NCI-H510A treated with DMSO at 0.1 percent for 48 hours (cell line): ENCODE measurements at regions not wholly inside any gene's neighbourhood (a gene's known extent, or its start where the extent isn't known, plus 50 kb on each side); places are given as distances from the start of the nearest gene placed in this dataset.

Source experiments
- DNase-seq: peaks from one replicate; lab custom pipeline; 2025; lab: John Stamatoyannopoulos, UW

DNA sequence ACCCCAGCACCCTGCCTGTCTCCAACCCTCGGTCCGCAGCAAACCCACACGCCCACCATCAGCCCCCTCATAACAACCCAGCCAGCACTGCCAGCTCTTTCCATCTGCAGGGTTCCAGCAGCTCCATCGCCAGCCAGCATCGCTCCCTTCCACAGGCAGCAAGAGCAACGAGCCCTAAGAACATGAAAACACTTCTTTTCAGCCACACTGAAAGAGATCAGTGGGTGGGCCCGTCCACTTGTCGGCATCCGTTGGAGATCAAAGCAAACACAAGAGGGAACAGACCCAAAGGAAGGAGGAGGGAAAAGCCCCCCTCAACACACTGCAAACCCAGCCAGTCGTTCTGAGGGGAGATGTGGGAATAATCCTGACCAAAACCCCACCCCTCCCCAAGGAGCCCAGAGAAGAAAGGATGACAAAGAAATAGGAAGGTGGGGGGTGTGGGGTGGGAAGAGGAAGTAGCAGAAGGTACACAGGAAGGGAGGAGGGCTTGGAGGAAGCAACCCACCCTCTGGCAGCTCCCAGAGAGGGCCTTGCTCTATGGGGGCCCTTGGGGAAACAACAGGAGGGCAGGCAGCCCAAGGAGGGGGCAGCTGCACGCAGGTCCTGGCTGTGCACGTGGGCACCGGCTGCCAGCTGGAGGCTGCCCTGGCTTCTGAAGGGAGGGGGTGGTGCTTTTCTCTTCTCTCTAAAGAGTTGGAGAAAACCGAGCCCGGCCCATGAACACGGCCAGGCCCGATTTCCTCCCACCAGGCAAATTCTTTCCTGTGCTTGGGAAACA is 473.6 kb upstream of the PROK2 start:
- DNase-seq = peak; percentile 39

DNA sequence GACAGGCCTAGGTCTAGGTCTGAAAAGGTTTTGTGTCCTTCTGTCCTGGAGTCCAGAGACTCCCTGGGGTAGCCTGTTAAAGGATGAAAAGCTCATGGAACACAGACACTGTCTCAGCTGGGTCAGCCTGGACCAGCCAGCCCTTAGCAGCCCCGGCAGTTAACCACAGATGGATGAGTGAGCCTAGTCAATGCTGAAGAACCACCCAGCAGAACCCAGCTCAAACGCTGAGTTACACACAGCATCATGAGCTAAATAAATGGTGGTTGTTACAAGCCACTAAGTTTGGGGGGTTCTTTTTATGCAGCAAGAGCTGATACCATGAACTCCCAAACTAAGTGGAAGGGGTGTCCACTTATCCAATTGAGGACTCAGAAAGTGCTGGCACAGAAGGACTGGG is 472.8 kb upstream of the PROK2 start:
- DNase-seq = no peak

DNA sequence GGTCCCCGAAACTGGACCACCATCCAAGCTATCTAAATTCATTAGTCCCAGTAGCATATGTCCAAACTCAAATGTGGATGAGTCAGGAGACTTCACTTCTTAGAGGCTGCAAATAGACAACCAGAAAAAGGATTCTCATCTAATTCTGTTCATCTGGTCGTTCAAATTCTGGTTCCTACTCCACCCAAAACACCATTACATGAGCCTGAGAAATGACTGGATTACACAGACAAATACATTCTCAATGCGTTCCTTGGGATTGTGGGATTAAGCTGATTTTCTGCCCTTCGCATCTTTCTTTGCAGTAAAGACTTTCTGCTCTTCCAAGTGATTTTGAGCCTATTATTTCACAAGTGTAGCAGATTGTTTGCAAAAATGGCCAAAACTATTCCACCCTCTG is 472.3 kb upstream of the PROK2 start:
- DNase-seq = no peak

DNA sequence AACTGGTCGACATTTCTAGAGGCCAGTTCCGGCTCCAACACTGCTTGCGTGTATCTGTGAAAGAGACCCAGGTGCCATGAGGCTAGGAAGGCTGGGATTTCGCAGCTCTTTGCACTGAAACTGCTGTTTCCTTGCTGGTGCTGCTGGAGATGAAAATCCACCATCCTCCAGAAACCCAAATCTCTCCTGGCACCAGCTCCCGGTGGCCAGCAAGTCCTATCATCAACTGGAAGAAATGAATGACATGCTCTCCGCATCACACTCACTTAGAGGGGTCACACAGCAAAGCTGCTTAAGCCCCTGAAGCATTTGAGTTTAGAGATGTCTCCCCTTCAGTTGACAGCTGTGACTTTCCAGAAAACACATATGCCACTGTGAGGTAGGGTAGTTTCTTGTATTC is 471.8 kb upstream of the PROK2 start:
- DNase-seq = no peak

DNA sequence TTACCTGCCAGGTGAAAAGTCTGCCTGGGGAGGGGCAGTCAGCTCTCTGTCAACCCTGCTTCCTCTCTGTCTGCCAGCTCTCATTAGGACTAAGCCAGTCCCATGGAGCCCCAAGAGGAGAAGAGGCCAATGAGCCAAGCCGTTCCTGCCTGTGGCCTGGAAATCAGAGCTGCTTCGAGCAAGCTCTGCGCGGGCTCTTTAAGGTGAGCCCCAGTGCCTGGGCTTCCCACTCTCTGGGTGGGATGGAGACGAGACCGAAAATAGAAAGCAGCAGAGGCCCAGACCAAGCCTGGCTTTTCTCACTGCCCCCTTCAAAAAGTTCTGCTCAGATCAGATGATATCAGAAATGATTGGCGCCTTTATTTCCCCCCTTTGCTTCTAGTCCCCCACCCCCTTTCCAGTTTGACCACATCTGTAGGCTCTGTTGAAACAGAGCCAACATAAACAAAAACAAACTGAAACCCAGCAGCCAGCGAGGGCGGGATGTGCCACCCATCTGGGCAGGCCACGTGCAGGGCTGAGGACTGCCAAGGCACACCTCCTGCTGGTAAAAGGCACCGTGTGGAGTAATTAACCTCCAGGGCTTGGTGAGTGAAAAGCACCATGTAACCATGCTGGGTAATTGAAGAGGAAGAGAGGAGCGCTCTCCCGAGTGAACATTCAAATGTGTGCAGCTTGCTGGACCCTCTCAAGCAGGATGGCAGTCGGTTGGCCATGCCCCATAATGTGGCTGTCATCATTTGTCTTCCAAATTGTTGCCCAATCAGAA is 471.0 kb upstream of the PROK2 start:
- peak; percentile 83 for DNase-seq

DNA sequence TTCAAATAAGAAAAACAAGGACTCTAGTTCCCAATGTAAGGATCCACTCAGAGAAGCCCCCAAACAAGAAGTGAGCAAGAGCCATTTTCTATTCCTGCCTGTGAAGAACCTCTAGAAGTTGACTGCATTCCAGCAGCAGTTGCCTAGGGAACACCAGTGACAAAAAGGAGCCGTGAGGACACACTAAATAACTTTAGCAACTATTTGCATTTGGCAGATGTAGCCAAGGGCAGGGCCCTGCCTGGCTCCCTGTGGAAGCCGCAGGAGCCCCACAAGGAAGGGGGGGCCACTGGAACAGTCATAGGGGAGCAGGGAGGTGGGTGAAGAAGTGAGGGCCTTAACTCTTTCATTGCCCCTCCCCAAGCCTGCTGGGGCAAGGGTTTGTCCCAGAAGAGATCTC is 470.2 kb upstream of the PROK2 start:
- no peak for DNase-seq

DNA sequence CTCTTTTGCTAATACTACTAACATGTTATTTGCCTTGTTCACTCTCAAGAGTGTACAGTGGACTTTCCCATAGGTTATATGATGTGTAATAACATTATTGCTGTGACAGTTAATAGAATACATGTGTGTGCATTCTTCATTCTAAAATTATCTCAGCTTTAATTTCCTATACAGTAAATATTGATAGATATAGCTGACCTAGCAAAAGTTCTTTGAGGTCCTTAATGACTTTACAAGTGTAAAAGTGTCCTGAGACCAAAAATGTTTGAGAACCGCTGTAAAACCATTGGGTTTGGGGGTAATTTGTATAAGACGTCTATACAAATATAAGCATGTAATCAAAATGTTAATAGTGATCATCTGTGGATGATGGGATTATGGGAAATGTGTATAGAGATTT is 469.5 kb upstream of the PROK2 start:
- DNase-seq = no peak

DNA sequence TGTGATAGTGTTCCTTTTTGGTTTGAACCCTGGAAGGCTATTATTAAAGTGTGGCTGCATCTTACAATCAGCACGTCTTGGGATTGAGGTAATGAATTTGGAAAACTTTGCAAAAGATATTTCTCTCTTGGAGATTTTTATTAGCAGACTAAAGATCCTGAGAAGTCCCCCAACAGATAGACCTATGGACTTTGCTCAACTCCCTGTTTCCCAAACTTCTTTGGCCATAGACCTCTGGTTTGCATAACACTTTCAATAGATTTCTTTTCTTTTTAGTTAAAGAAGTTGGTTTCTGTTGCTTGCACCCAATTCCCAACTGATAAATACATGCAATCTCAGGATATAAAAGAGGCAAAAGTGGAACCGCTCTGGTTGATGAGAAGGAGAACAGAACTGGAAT is 465.8 kb upstream of the PROK2 start:
- no peak for DNase-seq

DNA sequence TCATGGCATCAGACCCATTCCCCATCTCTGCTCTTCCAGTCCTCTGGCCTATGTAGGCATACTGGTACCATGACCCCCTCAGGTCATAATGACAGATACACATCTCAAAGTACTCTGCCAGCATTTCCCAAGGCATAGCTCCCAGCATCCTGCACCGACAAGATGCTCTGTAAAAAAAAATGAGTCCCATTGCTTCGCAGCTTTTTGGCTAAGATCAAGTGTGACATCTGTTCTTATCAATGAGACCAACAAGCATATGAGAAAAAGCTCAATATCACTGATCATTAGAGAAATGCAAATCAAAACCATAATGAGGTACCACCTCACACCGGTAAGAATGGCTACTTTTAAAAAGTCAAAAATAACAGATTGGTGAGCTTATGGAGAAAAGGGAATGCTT is 463.9 kb upstream of the PROK2 start:
- DNase-seq = no peak

DNA sequence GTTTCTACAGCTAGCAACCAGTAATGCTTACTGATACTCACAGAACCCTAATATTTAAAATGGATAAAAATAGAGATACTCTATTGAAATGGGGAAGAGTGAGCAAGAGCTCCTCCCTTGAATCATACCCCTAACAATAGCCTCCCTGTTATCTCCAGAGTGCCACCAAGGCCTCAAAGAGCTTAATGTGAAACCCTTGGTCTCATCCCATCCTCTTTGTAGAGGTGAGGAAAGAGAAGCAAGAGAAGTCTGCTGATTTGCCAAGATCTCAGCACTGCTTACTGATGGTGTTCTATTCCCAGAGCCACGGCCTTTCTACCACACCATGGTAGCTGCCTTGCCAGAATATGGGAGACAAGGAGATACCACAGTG is 463.4 kb upstream of the PROK2 start:
- no peak for DNase-seq

DNA sequence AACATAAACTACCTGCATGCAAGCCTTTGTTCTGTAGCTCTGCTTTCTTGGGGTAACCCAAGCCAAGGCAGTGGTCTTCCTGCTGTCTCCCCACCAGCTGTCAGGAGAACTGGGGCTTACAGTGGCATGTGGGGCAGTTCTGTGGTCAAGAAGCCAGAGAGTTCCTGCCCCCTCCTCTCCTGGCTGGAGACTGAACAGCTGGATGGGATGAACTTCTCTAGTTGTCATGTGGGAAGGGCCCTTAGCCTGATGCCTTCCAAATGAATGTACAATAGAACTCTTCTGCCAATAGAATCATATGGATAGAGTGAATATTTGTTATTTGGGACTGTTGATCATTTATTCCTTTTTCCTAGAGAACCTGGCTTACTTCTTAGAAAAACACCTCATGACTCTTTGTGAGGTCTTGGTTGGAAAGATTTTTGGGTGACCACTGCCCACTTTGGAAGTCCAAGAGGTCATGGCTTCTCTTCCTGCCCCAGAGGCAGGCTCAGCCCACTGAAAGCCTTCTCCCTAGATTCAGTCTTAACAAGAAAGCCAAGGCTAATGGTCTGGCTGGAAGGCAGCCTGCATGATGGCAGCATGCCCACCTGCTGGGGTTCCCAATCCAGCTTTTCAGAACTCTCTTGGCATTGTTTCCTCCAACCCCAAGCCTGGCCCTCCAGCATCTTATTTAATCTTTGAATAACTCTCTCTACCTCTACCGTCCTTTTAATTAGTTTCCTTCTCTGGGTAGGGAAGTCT is 462.9 kb upstream of the PROK2 start:
- no peak for DNase-seq

DNA sequence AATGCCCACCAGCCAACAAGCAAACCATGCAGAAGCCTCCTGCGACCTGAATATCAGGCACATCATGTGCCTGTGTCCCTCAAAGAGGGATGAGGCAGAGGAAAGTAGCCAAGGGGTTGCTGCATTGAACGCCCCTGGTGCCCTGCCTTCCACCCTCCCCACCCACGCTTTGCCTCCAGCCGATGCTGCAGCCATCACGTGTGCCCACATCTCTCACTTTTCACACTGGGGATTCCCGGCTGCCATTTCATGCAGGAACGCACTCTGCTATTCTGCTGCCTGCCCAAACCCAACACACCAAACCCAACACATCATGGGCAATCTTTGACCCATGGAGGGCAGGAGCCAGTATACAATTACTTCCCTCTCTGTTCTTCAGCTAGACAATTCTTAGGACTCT is 462.2 kb upstream of the PROK2 start:
- DNase-seq = no peak

DNA sequence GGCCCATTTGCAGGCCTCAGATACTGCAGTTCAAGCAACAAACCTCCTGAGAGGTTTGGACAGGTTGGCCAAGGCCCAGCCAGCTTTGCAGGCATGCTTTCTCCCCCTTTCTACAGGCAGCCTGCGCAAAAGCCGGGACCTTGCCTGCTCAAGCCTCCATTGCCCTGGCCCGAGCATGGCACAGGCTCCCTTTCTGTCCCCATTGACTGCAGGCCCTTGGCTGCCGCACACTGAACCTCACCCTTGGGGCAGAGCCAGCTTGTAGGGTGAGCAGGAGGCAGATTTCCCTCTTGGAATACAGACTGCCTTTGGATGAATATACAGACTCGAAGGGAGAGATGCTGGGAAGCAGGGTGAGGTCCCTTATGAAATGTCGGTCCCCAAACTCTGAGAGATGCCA is 461.7 kb upstream of the PROK2 start:
- DNase-seq = no peak

DNA sequence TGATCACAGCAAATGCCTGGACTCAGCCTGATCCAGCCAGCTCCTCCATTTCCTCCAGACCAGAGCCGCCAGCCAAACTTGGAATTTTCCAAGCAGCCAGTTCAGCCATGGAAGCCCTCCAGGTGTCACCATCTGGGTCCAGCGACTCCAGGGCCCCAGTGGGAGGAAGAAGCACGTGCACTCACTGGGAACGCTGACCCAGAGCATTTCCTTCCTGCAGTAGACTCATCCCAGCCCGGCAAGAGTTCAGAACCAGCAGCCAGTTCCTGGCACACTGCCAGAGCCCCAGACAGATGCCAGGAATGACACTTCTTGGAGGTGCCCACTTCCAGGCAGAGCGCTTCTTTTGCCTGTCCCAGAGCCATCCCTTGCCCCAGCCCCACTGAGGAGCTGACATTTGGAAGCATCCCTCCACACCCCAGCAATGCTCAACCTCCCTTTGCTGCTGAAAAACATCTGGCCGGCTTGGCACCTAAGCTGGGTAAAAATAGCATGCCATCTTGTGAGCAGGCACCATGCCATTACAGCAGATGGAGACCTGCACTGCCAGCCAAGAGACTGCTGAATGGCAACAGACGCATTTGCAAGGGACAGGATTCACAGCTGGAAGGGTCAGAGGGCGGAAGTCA is 460.3 kb upstream of the PROK2 start:
- no peak for DNase-seq

DNA sequence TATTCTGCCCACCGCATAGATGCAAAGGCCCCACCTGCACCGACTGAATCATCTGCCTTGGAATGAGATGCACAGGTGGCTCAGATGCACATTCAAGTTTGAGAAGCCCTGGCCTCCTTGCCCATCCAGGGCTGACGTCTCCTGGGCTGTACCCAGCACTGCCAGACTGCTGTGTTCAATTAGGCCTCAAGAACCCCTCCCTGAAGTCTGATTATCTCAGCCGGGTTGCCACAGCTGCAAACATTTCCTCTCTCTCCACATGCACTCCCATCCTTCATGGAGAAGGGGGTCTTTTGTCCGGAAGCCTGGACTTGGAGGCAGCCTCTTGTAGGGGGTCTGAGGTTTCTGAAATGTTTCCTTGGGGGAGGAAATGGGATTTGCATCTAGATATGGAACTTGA is 459.4 kb upstream of the PROK2 start:
- DNase-seq = no peak

DNA sequence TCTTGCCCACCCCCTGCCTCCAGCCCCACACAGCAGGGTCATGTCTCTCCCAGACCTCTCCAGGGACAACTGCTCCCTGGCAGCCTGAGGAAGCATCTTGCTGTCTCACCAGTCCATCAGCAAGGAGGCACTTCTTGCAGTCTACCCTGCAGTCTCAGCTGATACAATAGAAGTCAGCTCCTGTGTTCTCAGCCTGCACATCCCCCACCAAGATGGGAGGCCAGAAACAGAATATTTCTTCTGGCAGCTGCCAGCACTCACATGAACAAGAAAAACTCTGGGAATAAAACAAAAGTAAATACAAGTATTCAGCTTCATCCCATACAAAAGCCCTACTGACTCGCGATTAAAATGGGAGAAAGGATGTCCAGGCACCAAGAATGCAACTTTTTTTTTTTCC is 457.4 kb upstream of the PROK2 start:
- DNase-seq = no peak

DNA sequence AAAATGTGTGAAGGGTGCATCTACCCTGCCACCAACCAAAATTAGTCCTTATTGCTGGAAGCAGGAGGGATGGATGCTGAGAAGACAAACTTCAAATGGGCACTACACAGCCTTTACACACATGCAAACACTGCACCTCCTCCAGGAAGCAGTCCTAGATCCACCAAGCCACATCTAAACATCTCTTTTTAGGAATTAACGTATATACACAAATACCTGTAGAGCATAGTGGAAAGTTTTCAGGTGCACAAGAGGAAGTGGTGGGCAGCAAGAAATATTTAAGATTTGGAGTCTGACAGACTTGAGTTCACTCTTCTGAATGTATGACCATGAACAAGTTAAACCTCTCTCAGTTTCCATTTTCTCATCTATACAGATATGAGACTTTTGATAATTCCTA is 456.6 kb upstream of the PROK2 start:
- no peak for DNase-seq

DNA sequence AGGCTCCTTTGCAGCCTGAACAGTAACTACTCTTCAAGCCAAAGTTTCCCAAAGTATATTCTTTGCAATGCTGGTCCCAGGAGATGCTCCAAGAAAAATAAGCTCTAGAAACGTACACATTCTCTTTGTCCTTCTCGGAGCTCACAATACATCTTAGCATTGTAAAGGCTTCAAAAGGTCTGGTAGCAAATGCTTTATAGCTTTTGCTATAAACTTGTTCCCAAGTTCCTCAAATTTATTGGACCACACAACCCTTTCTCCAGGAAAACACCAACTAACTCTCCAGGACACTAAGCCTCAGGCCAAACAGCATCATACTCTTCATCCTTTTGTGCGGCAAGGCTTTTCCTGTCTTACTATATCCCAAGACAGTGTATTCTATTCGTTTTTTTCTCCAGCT is 455.6 kb upstream of the PROK2 start:
- no peak for DNase-seq

DNA sequence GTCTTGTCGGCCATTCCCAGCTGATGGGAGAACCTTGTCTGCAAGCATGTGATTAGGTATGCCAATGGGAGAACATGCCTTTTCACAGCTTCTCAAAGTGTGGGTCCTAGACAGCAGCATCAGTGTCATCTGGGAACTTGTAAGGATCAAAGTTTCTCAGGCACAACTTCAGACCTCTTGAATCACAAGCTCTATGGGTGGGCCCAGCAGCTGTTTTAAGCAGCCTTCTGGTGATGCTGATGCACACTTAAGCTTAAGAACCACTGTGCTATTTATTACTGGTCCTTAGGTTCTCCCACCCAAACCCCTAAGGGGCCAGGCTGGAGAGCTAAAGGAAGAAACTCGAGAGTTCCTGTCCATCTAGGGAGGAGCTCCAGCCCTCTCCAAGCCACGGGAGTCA is 453.9 kb upstream of the PROK2 start:
- DNase-seq = no peak

DNA sequence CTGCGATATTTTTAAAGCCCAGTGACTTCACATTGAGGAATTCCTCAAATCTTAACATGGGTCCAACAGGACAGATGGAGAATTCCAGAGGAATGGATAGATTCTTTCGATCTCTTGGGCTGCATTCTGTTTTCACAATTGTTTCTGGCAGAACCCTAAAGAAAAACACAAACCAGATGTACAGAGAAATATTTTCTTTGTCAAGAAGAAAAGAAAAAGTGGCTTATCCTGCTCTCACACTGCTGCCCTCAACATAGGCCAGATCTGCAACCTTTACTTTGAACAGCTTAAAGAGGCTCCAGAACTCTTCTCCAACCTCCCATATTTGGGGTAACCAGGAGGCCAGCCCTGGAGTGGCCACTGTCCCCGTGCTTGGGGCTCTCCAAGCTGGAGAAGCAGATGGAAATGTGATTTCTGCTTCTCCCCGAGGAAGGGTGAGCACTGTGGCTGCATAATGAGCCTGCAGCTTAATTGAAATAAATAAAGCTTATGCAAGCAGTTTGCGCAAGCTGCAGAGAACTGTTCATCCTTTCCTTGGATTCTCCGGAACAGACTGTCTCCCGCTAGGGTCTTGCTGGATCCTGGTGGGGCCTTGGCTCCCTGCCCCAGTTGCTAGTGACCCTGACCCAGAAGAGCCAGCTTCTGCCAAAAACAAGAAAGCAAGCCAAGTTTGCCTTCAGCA is 453.2 kb upstream of the PROK2 start:
- DNase-seq = no peak

DNA sequence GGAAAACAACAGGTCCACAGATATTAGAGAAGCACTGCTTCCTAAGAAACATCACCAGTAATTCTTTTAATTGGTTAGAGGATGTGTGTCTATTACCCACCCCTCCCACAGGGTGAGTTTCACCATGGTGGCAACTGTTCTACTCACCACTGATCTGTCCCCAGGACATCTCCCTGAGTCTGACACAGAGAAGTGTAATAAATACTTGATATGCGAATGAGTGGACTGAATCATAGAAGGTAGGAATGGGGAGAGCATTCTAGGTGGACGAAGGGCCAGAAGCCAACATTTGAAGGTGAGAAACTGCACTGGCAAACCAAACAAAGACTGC is 452.7 kb upstream of the PROK2 start:
- DNase-seq = no peak

DNA sequence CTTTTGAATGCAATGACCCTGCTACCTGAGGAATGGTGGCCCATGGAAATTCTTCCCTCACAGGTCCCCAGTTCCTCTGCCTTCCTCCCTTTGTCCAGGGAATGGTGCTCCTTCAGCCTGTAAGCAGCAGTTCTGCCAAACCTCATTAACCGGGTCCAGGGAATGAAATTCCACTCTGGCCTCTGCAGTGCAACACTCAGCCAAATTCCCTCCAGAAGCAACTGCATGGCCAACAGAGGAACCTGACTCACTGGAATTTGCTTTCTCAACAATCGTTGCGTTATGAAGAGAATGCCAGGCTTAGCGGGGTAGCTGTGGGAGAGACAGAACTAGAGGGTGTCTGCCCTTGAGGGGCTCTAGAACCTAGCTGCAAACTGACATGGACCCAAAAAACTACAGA is 449.4 kb upstream of the PROK2 start:
- DNase-seq = no peak
